ENCODE measurements at regions not wholly inside any gene's neighbourhood (a gene's known extent, or its start where the extent isn't known, plus 50 kb on each side); places are given as distances from the start of the nearest gene placed in this dataset.

- no peak for TF ChIP-seq POLR2A (IDR thresholded peaks at IDR 0.05; ENCODE audit: low read depth, low read length)
- TF ChIP-seq TAF1 (IDR thresholded peaks at IDR 0.05; ENCODE audit: low read depth, low read length): no peak
- TF ChIP-seq POLR2AphosphoS5 (IDR thresholded peaks at IDR 0.05; ENCODE audit: low read depth, low read length): no peak
- TF ChIP-seq POU2F2 (IDR thresholded peaks at IDR 0.05; ENCODE audit: low read depth, low read length): no peak
These were observed 500.1 kb downstream of the ENC1 start for GRCh38 chr5:74140409-74140808.

Data from GM12891 (cell line).